Testis (tissue), 2 donors: ENCODE measurements at regions not wholly inside any gene's neighbourhood (a gene's known extent, or its start where the extent isn't known, plus 50 kb on each side); places are given as distances from the start of the nearest gene placed in this dataset.

Experiments
- DNase-seq: peaks from one replicate; pipeline ENCODE4 v3.0.0-alpha.2; 2019
- H3K27ac ChIP-seq, 2 donors: fragments of 200-600 bp; sonication (generic); one replicate each; pipeline ENCODE4 v1.5.1; 2019
- H3K27me3 ChIP-seq: fragments of 200-600 bp; sonication (generic); one replicate; pipeline ENCODE4 v1.5.1; 2019
- H3K36me3 ChIP-seq: fragments of 200-600 bp; sonication (generic); one replicate; pipeline ENCODE4 v1.5.1; 2017; ENCODE audit warnings: low read depth; ENCODE audit errors: missing control alignments
- H3K4me1 ChIP-seq: fragments of 200-600 bp; sonication (generic); one replicate; pipeline ENCODE4 v1.5.1; 2019
- H3K4me3 ChIP-seq, 2 donors: fragments of 200-600 bp; sonication (generic); one replicate each; pipeline ENCODE4 v1.5.1; 2017 to 2019
- H3K9me3 ChIP-seq: fragments of 200-600 bp; sonication (generic); one replicate; pipeline ENCODE4 v1.5.1; 2017
- POLR2A ChIP-seq: fragments of 450-650 bp; IDR thresholded peaks from one replicate; pipeline ENCODE4 v1.6.1; 2017; ENCODE audit warnings: antibody characterized with exemption, mild to moderate bottlenecking, moderate library complexity
- WGBS, 2 donors: methylation state at CpG; one replicate each; pipeline ENCODE4 v1.1.5; 2018; 5-methylcytosine and 5-hydroxymethylcytosine counted together
- intact Hi-C: fragments of 100-400 bp; cut with DNase I; formaldehyde crosslinking; loops from one replicate; pipeline ENCODE4 v1.15.1; 2023; ENCODE audit warnings: low total_unique reads
- TF ChIP-seq, protein P1 (sequence below), 3 experiments: fragments of 450-650 bp in 2 of 3; fragments of 200-600 bp in 1 of 3; sonication (generic) in 1 of 3; IDR thresholded peaks; one replicate each; pipeline ENCODE4 v1.5.1; 2016 to 2019; ENCODE audit warnings: antibody characterized with exemption in 3 of 3, mild to moderate bottlenecking in 2 of 3, moderate library complexity in 1 of 3

DNA sequence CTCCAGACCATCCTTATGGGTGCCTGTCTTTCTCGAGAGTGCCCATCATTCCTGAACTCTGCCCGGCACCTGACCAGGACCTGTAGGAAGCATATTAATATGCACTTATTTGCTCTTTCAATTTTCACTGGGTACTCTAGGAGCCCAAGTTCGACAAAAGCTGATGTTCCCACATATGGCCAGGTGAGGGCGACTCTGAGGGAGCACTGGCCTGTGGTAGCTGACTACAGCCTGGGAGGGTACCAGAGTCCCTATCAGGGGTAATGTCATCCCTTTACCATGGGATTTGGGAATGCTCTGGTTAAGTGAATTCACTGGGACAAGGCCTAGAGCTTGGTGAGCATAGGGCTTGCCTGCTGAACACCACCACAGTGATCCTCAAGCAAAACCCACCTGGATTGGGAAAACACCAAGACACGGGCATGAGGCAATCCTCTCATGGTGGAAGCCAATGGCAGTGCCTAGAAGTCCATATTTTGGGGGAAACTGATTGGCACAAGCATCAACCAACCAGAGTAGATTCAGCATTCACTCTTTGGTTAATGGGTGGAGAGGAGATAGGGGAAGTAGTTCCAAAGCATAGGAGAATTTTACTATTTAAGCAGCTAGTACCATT is 112.2 kb downstream of the MTX3 start:
- intact Hi-C loops: no loop called here
- TF ChIP-seq POLR2A: no peak
- TF ChIP-seq, protein P1, sequence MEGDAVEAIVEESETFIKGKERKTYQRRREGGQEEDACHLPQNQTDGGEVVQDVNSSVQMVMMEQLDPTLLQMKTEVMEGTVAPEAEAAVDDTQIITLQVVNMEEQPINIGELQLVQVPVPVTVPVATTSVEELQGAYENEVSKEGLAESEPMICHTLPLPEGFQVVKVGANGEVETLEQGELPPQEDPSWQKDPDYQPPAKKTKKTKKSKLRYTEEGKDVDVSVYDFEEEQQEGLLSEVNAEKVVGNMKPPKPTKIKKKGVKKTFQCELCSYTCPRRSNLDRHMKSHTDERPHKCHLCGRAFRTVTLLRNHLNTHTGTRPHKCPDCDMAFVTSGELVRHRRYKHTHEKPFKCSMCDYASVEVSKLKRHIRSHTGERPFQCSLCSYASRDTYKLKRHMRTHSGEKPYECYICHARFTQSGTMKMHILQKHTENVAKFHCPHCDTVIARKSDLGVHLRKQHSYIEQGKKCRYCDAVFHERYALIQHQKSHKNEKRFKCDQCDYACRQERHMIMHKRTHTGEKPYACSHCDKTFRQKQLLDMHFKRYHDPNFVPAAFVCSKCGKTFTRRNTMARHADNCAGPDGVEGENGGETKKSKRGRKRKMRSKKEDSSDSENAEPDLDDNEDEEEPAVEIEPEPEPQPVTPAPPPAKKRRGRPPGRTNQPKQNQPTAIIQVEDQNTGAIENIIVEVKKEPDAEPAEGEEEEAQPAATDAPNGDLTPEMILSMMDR (IDR thresholded peaks at IDR 0.05): peak in 2 of 3 experiments; percentile 23 to 37
- H3K27me3 ChIP-seq: no peaks in the 10 kb centered on the region
- WGBS, 2 donors: 69 to 71% methylated on average over 5 of the region's 5 CpGs
- no peaks in the 10 kb centered on the region for H3K9me3 ChIP-seq
- DNase-seq: peak; percentile 60
- H3K4me1 ChIP-seq: no peaks in the 10 kb centered on the region
- no peak overlapping the region for H3K4me3 ChIP-seq
- no peaks in the 10 kb centered on the region for H3K36me3 ChIP-seq
- H3K27ac ChIP-seq: no peak overlapping the region

DNA sequence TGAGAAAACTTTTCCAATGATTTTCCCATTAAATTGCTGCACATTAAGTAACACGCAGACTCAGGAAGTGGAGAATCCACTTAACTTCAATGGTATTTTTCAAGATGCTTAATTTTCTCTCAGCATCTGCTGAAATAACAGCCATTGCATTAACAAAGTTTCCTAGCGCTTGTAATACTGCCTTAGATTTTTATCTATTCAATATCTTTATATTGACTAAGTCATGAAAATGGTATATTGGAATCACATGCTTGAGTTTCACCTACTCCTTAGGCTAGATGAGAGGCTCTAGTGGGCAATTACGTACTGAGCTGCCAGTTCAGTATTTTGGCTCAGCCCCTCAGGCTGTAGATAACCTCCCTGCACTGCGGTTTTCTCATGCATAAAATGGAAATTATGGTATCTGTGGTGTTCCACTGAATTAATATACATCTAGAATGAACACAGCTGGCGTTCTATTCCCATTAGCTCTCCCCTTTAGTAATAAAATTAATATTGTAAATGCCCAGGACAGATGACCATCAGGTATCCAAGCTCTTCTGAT is 112.9 kb downstream of the MTX3 start:
- no peaks in the 10 kb centered on the region for H3K4me1 ChIP-seq
- H3K9me3 ChIP-seq: no peaks in the 10 kb centered on the region
- H3K27me3 ChIP-seq: no peaks in the 10 kb centered on the region
- TF ChIP-seq, protein P1 (IDR thresholded peaks at IDR 0.05): no peak
- no peak for TF ChIP-seq POLR2A
- no peaks in the 10 kb centered on the region for H3K36me3 ChIP-seq
- WGBS, 2 donors: 80 to 81% methylated on average over 5 of the region's 5 CpGs
- intact Hi-C loops: no loop called here
- no peak overlapping the region for H3K27ac ChIP-seq
- H3K4me3 ChIP-seq: no peak overlapping the region
- no peak for DNase-seq

DNA sequence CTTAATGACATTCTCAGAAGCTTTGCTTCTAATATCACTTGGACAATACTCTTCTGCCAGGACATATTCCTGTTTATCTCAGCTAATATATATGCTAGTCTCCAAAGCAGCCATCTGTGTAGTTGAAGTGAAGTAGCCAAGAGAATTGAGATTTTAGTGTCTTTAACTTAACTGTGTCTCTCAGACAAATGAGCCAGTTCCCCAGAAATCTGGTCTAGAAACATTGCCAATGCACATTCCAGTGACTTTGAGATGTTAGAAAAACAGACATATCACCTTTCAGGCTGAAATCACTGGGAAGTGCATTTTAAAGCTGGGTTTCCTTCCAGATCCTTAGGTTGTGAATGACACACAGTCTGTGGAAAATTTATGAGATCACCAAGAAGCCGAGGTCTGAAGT is 114.6 kb downstream of the MTX3 start:
- H3K27me3 ChIP-seq: no peaks in the 10 kb centered on the region
- no peaks in the 10 kb centered on the region for H3K36me3 ChIP-seq
- H3K9me3 ChIP-seq: no peaks in the 10 kb centered on the region
- H3K4me1 ChIP-seq: no peaks in the 10 kb centered on the region
- no peak for DNase-seq
- H3K4me3 ChIP-seq: no peak overlapping the region
- WGBS, 2 donors: 90 to 92% methylated on average over 1 of the region's 1 CpG
- intact Hi-C loops: no loop called here
- no peak overlapping the region for H3K27ac ChIP-seq
- TF ChIP-seq, protein P1 (IDR thresholded peaks at IDR 0.05): no peak
- TF ChIP-seq POLR2A: no peak

DNA sequence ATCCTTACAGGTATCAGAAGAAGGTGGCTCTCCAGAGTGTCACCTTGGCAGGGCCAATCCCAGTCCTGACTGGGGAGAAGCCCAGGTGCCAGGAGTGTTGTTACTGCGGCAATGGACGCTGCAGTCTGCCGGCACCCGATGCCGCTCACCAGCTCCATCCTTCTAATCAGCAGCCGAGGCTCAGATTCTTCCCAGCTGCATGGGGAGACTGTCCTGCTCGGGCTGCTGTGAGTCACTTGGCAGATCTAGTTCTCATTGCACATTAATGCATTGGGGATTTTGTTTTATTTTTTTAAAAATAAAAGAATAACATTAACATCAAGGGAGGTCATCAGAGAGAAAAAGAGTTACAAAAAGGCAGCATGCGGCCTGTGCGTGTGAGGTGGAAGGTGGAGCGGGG is 115.8 kb downstream of the MTX3 start:
- intact Hi-C loops: no loop called here
- Histone ChIP-seq H3K9me3 (no peaks in the 10 kb centered on the region), H3K27ac (no peak overlapping the region), H3K4me1 (no peaks in the 10 kb centered on the region), H3K36me3 (no peaks in the 10 kb centered on the region), H3K27me3 (no peaks in the 10 kb centered on the region), H3K4me3 (no peak overlapping the region)
- no peak for TF ChIP-seq POLR2A
- TF ChIP-seq, protein P1 (IDR thresholded peaks at IDR 0.05): no peak
- WGBS, 2 donors: 57 to 78% methylated on average over 10 of the region's 10 CpGs
- DNase-seq: no peak

DNA sequence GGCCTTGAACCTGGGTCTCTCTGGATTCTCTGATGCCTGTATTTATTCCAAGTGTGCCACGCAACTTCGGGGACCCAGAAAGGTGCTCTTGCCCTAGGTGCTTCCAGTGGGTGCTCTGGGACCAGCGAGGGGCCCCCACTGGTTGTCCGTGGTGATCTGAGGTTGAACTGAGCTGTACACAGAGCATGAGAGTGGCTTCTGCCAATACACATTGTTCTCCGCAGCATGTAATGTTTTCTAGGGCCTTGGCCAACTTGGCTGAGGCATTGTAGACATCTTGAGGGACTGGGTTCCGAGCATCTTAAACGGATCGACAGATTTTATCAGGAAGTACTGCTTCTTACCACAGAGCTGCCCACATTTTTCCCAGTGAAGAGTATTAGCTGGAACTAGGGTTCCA is 117.9 kb downstream of the MTX3 start:
- no peak for DNase-seq
- H3K4me1 ChIP-seq: no peaks in the 10 kb centered on the region
- H3K27me3 ChIP-seq: no peaks in the 10 kb centered on the region
- no peak overlapping the region for H3K4me3 ChIP-seq
- intact Hi-C loops: no loop called here
- H3K9me3 ChIP-seq: no peaks in the 10 kb centered on the region
- no peaks in the 10 kb centered on the region for H3K36me3 ChIP-seq
- H3K27ac ChIP-seq: no peak overlapping the region
- WGBS, 2 donors: 75 to 79% methylated on average over 6 to 8 of the region's 8 CpGs
- no peak for TF ChIP-seq POLR2A
- TF ChIP-seq, protein P1 (IDR thresholded peaks at IDR 0.05): no peak
